OCI-LY7 (cell line): ENCODE measurements at regions not wholly inside any gene's neighbourhood (a gene's known extent, or its start where the extent isn't known, plus 50 kb on each side); places are given as distances from the start of the nearest gene placed in this dataset.

ENCODE experiments used
- CTCF ChIP-seq: fragments of 200-600 bp; sonication (generic); conservative IDR thresholded peaks from 2 replicates; pipeline ENCODE4 v1.5.1; 2014; ENCODE audit warnings: mild to moderate bottlenecking, antibody characterized with exemption, low read length, moderate library complexity, mixed read lengths
- EZH2phosphoT487 ChIP-seq: fragments of 200-600 bp; sonication (generic); IDR thresholded peaks from 2 replicates; pipeline ENCODE4 v1.6.1; 2018; ENCODE audit warnings: low read depth, borderline replicate concordance, mild to moderate bottlenecking, mixed run types, antibody characterized with exemption, low read length, moderate library complexity, mixed read lengths

- no peak for TF ChIP-seq CTCF
- TF ChIP-seq EZH2phosphoT487, result no peak
These were observed 229.1 kb downstream of the MYCN start for GRCh38 chr2:16169381-16169960.
